Left lung (tissue), 4 donors: ENCODE measurements at regions not wholly inside any gene's neighbourhood (a gene's known extent, or its start where the extent isn't known, plus 50 kb on each side); places are given as distances from the start of the nearest gene placed in this dataset.

Experiments used
- ATAC-seq: fragments of 200-7000 bp; cut with Tn5 transposase; one replicate; pipeline ENCODE4 v1.9.1; 2020; ENCODE audit warnings: moderate library complexity
- DNase-seq, 4 donors: peaks; one replicate each; pipeline ENCODE4 v3.0.0-alpha.2; 2013 to 2020
- H3K27ac ChIP-seq, 2 donors: fragments of 200-600 bp; sonication (generic) in 1 of 2; one replicate each; pipeline versions ENCODE4 v1.5.0 to v1.8.0; 2020 to 2021
- H3K27me3 ChIP-seq, 2 donors: fragments of 200-600 bp; sonication (generic) in 1 of 2; one replicate each; pipeline versions ENCODE4 v1.5.0 to v1.8.0; 2020 to 2021
- H3K36me3 ChIP-seq, 2 donors: fragments of 200-600 bp; sonication (generic) in 1 of 2; one replicate each; pipeline versions ENCODE4 v1.5.0 to v1.8.0; 2020 to 2021
- H3K4me1 ChIP-seq, 2 donors: fragments of 200-600 bp; one replicate each; pipeline ENCODE4 v1.8.0; 2021
- H3K4me3 ChIP-seq, 2 donors: fragments of 200-600 bp; sonication (generic) in 1 of 2; one replicate each; pipeline versions ENCODE4 v1.5.0 to v1.8.0; 2020 to 2021; ENCODE audit warnings: mild to moderate bottlenecking in 1 of 2
- H3K9me3 ChIP-seq, 2 donors: fragments of 200-600 bp; sonication (generic) in 1 of 2; one replicate each; pipeline versions ENCODE4 v1.5.0 to v1.8.0; 2020 to 2021
- CTCF ChIP-seq, 2 donors: fragments of 200-600 bp; sonication (generic) in 1 of 2; IDR thresholded peaks; one replicate each; pipeline versions ENCODE4 v1.5.0 to v1.8.0; 2021; ENCODE audit warnings: antibody characterized with exemption in 2 of 2
- intact Hi-C, 2 donors: fragments of 100-400 bp; cut with DNase I; formaldehyde crosslinking; loops; one replicate each; pipeline versions ENCODE4 v1.11.2 to v1.14.2; 2022
- donor health status: DM: no; HTN: yes; CAD: no.
- donor health status: DM: no; HTN: no; CAD: no.

- intact Hi-C loops = no loop called here
- DNase-seq (no peak), ATAC-seq (no peak)
- no peaks in the 10 kb centered on the region for H3K4me1 ChIP-seq
- H3K27ac ChIP-seq = no peak overlapping the region
- TF ChIP-seq CTCF (IDR thresholded peaks at IDR 0.05) = no peak
- no peaks in the 10 kb centered on the region for H3K27me3 ChIP-seq
- no peak overlapping the region for H3K4me3 ChIP-seq
- H3K36me3 ChIP-seq = no peaks in the 10 kb centered on the region
- H3K9me3 ChIP-seq = no peaks in the 10 kb centered on the region
These were observed 97.6 kb upstream of the ARSJ start for GRCh38 chr4:114076899-114077570.

GRCh38 chr4:114077610-114078009, 98.2 kb upstream of the ARSJ start:
- no peaks in the 10 kb centered on the region for H3K9me3 ChIP-seq
- no peaks in the 10 kb centered on the region for H3K36me3 ChIP-seq
- intact Hi-C loops = no loop called here
- peak; percentile 50 for ATAC-seq
- no peak overlapping the region for H3K27ac ChIP-seq
- no peak overlapping the region for H3K4me3 ChIP-seq
- no peaks in the 10 kb centered on the region for H3K4me1 ChIP-seq
- no peak for DNase-seq
- no peak for TF ChIP-seq CTCF (IDR thresholded peaks at IDR 0.05)
- H3K27me3 ChIP-seq = no peaks in the 10 kb centered on the region

GRCh38 chr4:114078636-114079035, 99.2 kb upstream of the ARSJ start:
- intact Hi-C loops = no loop called here
- no peak for TF ChIP-seq CTCF (IDR thresholded peaks at IDR 0.05)

GRCh38 chr4:114081783-114082182, 102.3 kb upstream of the ARSJ start:
- Histone ChIP-seq H3K4me1 (no peaks in the 10 kb centered on the region), H3K4me3 (no peak overlapping the region), H3K36me3 (no peaks in the 10 kb centered on the region), H3K27me3 (no peaks in the 10 kb centered on the region), H3K27ac (no peak overlapping the region), H3K9me3 (no peaks in the 10 kb centered on the region)
- no peak for TF ChIP-seq CTCF (IDR thresholded peaks at IDR 0.05)
- DNase-seq (no peak), ATAC-seq (no peak)
- intact Hi-C loops = no loop called here

More at GRCh38 chr4:114078636-114079035, 99.2 kb upstream of the ARSJ start:
- Histone ChIP-seq H3K4me3 (no peak overlapping the region), H3K27ac (no peak overlapping the region), H3K36me3 (no peaks in the 10 kb centered on the region), H3K27me3 (no peaks in the 10 kb centered on the region), H3K4me1 (no peaks in the 10 kb centered on the region), H3K9me3 (no peaks in the 10 kb centered on the region)
- DNase-seq = no peak
- no peak for ATAC-seq

- TF ChIP-seq CTCF (IDR thresholded peaks at IDR 0.05) = no peak
These were observed 102.9 kb upstream of the ARSJ start for GRCh38 chr4:114082348-114082747.

More at GRCh38 chr4:114082348-114082747, 102.9 kb upstream of the ARSJ start:
- no peaks in the 10 kb centered on the region for H3K9me3 ChIP-seq
- no peak for DNase-seq
- intact Hi-C loops = no loop called here
- no peak overlapping the region for H3K4me3 ChIP-seq
- H3K36me3 ChIP-seq = no peaks in the 10 kb centered on the region
- no peak overlapping the region for H3K27ac ChIP-seq
- no peaks in the 10 kb centered on the region for H3K27me3 ChIP-seq
- no peaks in the 10 kb centered on the region for H3K4me1 ChIP-seq
- ATAC-seq = no peak
